Activated naive CD4-positive, alpha-beta T cell treated with anti-CD3 and anti-CD28 coated beads, Interleukin-2, amount 50 U/mL, for 72 hours (primary cell): ENCODE measurements at regions not wholly inside any gene's neighbourhood (a gene's known extent, or its start where the extent isn't known, plus 50 kb on each side); places are given as distances from the start of the nearest gene placed in this dataset.

Source experiments
- ATAC-seq, 2 donors: fragments of 150-1000 bp; cut with Tn5 transposase; 2 replicates each; pipeline ENCODE4 v1.10.0; 2021; ENCODE audit warnings: mild to moderate bottlenecking in 2 of 2, moderate library complexity in 2 of 2
- DNase-seq, 2 donors: peaks; one replicate each; pipeline ENCODE4 v3.0.0; 2021 to 2022; ENCODE audit warnings: low spot score in 2 of 2
- H3K27ac Mint-ChIP-seq, 2 donors: one replicate each; pipeline ENCODE4 v1.8.0; 2022; ENCODE audit warnings: mild to moderate bottlenecking in 2 of 2, mixed read lengths in 2 of 2
- H3K36me3 Mint-ChIP-seq, 2 donors: one replicate each; pipeline ENCODE4 v1.8.0; 2022; ENCODE audit warnings: mixed read lengths in 2 of 2
- H3K9me3 Mint-ChIP-seq, 2 donors: one replicate each; pipeline ENCODE4 v1.8.0; 2022; ENCODE audit warnings: mixed read lengths in 2 of 2

DNA sequence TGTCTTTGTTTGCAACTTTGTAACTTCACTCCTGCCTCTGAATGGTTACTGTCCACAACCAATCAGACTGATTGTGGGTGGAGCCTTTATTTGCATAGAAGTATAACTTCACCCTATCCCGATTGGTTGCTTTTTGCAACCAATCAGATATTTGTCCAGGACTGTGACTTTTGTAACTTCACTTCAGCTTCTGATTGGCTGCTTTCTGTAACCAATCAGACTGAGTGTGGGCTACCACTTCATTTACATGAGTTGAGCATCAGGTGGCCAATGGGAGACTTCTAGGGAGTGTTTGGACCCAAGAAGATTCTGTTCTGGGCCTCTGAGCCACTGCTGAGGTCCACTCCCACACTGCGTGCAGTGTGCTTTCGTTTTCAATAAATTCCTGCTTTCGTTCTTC lies 1810.7 kb upstream of the CDH6 start:
- H3K27ac Mint-ChIP-seq = no peak overlapping the region
- H3K36me3 Mint-ChIP-seq = no peaks in the 10 kb centered on the region
- ATAC-seq (no peak), DNase-seq (no peak)
- H3K9me3 Mint-ChIP-seq = peaks cover 17 to 22% of the 10 kb centered on the region in 2 donors

- H3K9me3 Mint-ChIP-seq = peaks cover 14 to 17% of the 10 kb centered on the region in 2 donors
- H3K27ac Mint-ChIP-seq = no peak overlapping the region
- DNase-seq = no peak
- no peak for ATAC-seq
- H3K36me3 Mint-ChIP-seq = no peaks in the 10 kb centered on the region
These were observed 1813.5 kb upstream of the CDH6 start for GRCh38 chr5:29380029-29380428.

- ATAC-seq (no peak), DNase-seq (no peak)
- H3K36me3 Mint-ChIP-seq = no peaks in the 10 kb centered on the region
- peaks cover 12 to 14% of the 10 kb centered on the region in 2 donors for H3K9me3 Mint-ChIP-seq
- H3K27ac Mint-ChIP-seq = no peak overlapping the region
These were observed 1813.9 kb upstream of the CDH6 start for GRCh38 chr5:29379619-29380018.

DNA sequence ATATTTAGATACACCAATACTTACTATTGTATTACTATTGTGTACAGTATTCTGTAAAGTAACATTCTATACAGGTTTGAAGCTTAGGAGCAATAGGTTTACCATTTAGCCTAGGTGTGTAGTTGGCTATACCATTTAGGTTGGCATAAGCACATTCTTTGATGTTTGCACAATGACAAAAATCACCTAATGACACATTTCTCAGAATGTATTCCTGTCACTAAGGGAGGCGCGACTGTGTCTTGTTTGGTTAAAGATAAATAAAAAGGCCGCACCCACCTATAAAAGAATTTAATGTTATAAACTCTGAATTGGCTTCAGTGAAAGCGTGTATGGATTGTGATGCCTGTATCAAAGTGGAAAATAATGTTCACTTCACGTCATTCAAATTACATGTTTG lies 1815.4 kb upstream of the CDH6 start:
- Mint-ChIP-seq H3K36me3 (no peaks in the 10 kb centered on the region), H3K27ac (no peak overlapping the region), H3K9me3 (peaks cover 6 to 8% of the 10 kb centered on the region in 2 donors)
- DNase-seq (no peak), ATAC-seq (no peak)

- H3K27ac Mint-ChIP-seq = no peak overlapping the region
- peaks cover 25 to 26% of the 10 kb centered on the region in 2 donors for H3K9me3 Mint-ChIP-seq
- ATAC-seq = no peak
- DNase-seq = no peak
- peaks cover 0 to 11% of the 10 kb centered on the region in 2 donors for H3K36me3 Mint-ChIP-seq
These were observed 1823.2 kb upstream of the CDH6 start for GRCh38 chr5:29370248-29370647.

- no peak for ATAC-seq
- peaks cover 25 to 28% of the 10 kb centered on the region in 2 donors for H3K9me3 Mint-ChIP-seq
- DNase-seq = no peak
- peaks cover 0 to 11% of the 10 kb centered on the region in 2 donors for H3K36me3 Mint-ChIP-seq
- no peak overlapping the region for H3K27ac Mint-ChIP-seq
These were observed 1826.2 kb upstream of the CDH6 start for GRCh38 chr5:29367176-29367833.

DNA sequence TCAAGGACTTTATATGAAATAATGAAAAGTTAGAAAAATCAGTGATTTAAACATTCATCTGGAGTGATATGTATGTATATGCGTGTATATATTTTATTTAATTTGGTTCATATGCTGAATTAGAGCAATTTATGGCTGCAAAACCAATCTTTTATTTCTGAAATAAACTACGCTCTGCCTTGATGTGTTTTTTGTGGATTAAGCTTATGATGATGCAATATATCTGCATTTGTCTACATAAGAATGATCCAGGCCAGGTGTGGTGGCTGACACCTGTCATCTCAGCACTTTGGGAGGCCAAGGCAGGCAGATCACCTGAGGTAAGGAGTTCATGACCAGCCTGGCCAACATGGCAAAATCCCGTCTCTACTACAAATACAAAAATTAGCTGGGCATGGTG lies 1842.3 kb upstream of the CDH6 start:
- Mint-ChIP-seq H3K27ac (no peak overlapping the region), H3K9me3 (peaks cover 6 to 7% of the 10 kb centered on the region in 2 donors)

DNA sequence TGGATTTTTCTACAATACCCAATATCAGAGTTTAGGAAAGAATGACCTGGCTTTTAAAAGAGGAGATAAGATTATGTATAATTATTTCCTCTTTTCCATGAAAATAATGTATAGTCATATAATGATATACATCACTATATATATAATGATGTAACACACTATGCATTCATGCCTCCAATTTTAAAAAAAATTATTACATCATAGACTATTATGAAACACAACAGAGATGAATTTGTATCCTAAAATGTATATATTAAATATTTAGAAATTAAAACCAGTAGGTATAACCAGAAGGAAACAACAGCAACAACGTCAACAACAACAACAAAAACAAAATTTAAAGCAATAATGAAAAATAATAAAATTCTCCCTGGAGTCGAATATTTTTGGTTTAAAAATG lies 1856.5 kb upstream of the CDH6 start:
- Mint-ChIP-seq H3K27ac (no peak overlapping the region), H3K36me3 (peaks cover 0 to 5% of the 10 kb centered on the region in 2 donors), H3K9me3 (peaks cover 31 to 42% of the 10 kb centered on the region in 2 donors)
- ATAC-seq (no peak), DNase-seq (no peak)

More for the DNA sequence above, 1842.3 kb upstream of the CDH6 start:
- ATAC-seq (no peak), DNase-seq (no peak)
- H3K36me3 Mint-ChIP-seq = no peaks in the 10 kb centered on the region

DNA sequence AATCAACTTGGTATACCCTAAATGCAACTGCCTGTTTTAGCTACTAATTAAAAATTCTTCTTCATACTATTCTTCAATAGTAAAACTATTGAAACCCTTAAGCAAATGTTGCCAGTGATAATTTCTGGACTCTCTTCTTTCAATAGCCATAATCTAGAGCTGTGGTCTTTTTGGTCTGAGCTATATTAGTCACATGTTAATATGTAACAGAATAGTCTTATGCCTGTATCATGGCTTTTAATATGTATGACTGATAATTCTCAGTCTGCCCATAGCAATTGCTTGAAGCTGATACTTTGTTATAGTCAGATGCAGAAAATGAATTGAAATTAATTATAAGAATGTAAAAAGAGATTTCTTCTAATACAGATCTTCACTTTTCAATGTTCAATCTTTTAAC lies 1871.9 kb upstream of the CDH6 start:
- Mint-ChIP-seq H3K27ac (no peak overlapping the region), H3K9me3 (peaks cover 6 to 10% of the 10 kb centered on the region in 2 donors), H3K36me3 (no peaks in the 10 kb centered on the region)
- no peak for DNase-seq
- ATAC-seq = no peak

DNA sequence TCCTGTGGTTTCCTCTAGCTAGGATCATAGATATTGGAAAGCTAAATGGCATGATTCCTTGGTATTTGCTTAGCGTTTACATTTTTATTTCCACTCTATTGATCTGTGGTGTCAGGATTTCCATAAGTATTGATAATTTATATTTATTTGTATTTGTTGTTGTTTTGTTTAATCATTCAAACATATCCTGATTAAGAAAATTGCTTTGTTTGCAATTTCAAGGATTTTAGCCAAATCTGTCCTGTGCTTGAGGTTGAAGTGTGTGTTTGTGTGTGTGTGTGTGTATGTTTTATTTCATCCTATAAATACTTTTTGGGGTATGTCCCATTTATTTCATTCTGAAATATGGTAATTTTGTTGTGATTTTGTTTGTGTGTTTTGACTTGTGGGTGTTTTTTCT lies 1884.1 kb upstream of the CDH6 start:
- Mint-ChIP-seq H3K36me3 (no peaks in the 10 kb centered on the region), H3K27ac (no peak overlapping the region), H3K9me3 (peaks cover 5 to 14% of the 10 kb centered on the region in 2 donors)
- DNase-seq = no peak
- ATAC-seq = no peak

DNA sequence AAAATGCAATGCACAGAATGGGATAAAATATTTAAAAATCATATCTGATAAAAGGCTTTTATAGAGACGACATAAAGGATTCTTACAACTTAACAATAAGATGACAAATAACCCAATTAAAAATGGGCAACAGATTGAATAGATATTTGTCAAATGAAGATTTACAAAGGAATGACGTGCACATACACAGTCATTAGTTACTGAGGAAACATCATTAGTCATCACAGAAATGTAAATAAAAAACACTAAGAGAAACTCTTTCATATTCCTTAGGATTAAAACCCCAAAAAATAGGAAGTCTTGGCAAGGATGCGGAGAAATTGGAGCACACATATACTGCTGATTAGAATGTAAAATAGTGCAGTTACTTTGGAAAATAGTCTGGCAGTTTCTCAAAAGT lies 1886.0 kb upstream of the CDH6 start:
- H3K36me3 Mint-ChIP-seq = no peaks in the 10 kb centered on the region
- H3K9me3 Mint-ChIP-seq = peaks cover 5 to 14% of the 10 kb centered on the region in 2 donors
- DNase-seq = no peak
- ATAC-seq = no peak
- H3K27ac Mint-ChIP-seq = no peak overlapping the region

- peaks cover 8 to 15% of the 10 kb centered on the region in 2 donors for H3K9me3 Mint-ChIP-seq
- no peak for DNase-seq
- H3K36me3 Mint-ChIP-seq = no peaks in the 10 kb centered on the region
- no peak for ATAC-seq
- no peak overlapping the region for H3K27ac Mint-ChIP-seq
These were observed 1888.9 kb upstream of the CDH6 start for GRCh38 chr5:29304545-29304944.

GRCh38 chr5:29296548-29296947 lies 1896.9 kb upstream of the CDH6 start:
- Mint-ChIP-seq H3K9me3 (peaks cover 18% of the 10 kb centered on the region in 2 donors), H3K27ac (no peak overlapping the region), H3K36me3 (peaks cover 0 to 8% of the 10 kb centered on the region in 2 donors)
- ATAC-seq (no peak), DNase-seq (peak in 1 of 2 donors; percentile 48)

DNA sequence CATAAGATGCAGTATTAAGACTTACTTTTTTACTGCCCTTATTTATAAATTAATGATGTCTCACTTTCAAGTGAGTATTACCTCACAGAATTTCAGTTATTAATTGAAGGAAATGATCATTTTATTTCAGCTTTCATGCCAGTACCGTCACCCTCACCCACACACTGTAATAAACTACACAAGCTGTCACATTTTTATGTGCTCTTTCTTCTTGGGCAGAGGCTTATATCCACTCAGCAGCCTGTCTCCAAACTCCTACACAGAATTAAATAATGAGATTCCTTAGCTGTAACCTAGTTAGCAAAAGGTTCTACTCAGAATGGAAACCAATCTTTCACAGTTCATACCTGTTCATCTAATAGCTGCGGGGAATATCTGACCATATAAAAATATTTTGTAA lies 1915.8 kb upstream of the CDH6 start:
- ATAC-seq (no peak), DNase-seq (no peak)
- peaks cover 0 to 5% of the 10 kb centered on the region in 2 donors for H3K36me3 Mint-ChIP-seq
- H3K9me3 Mint-ChIP-seq = peaks cover 19% of the 10 kb centered on the region in 2 donors
- H3K27ac Mint-ChIP-seq = no peak overlapping the region

DNA sequence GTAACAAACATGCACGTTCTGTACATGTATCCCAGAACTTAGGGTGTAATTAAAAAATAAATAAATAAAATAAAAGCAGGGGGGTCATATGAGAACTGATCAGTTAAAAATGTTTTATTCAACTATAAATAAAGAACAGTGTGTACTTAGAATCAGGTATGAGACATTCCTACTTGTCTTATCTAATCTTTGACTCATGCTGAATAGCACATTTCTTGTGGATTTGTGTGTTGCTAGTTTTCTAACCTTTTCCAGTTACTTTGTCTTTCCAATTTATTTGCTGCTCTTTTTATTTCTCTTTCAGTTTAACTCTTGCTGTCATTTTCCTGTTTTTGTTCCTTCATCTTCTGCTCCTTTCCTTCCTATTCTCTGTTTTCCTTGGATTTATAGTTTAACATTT lies 1917.1 kb upstream of the CDH6 start:
- ATAC-seq (no peak), DNase-seq (no peak)
- Mint-ChIP-seq H3K27ac (no peak overlapping the region), H3K9me3 (peaks cover 28 to 29% of the 10 kb centered on the region in 2 donors), H3K36me3 (peaks cover 0 to 9% of the 10 kb centered on the region in 2 donors)

GRCh38 chr5:29263915-29264351 lies 1929.6 kb upstream of the CDH6 start:
- Mint-ChIP-seq H3K27ac (no peak overlapping the region), H3K9me3 (peaks cover 7 to 19% of the 10 kb centered on the region in 2 donors), H3K36me3 (no peaks in the 10 kb centered on the region)
- DNase-seq (no peak), ATAC-seq (no peak)

DNA sequence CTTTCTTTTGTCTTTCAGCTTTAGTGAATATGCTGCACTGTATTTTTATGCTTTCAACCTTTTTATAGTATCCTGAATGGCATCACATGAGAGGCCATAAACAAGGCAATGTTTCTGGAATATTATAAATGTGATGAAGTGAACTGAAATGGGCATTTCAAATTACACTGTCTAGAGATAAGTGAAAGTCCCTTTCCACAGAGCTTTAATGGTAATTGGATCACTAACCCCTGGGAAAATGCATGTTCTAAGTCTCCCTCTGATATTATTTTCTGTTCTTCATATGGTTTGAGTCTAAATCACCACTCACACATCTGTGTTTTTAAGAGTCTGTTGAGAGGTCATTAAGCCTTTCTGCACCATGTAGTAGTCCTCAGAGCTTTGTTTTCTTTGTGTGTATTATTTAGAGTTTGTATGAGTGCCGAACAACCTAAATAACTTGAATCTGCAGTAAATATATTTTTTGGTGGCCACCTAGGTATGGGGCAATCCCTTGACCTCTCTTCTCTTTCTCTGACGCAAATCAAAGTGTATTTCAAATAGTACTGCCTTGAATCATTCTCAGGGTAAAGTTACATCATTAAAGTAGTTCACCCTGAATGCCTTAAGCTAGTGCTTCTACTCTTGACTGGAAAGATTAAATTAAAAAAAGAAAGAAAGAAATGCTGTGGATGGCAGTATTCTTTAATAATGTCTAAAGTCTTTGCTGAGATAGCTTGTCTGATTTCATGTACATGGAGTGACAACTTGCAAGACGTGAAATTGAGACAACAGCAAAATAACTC lies 1931.0 kb upstream of the CDH6 start:
- Mint-ChIP-seq H3K9me3 (peaks cover 7 to 19% of the 10 kb centered on the region in 2 donors), H3K36me3 (no peaks in the 10 kb centered on the region), H3K27ac (no peak overlapping the region)
- DNase-seq = no peak
- ATAC-seq = no peak

DNA sequence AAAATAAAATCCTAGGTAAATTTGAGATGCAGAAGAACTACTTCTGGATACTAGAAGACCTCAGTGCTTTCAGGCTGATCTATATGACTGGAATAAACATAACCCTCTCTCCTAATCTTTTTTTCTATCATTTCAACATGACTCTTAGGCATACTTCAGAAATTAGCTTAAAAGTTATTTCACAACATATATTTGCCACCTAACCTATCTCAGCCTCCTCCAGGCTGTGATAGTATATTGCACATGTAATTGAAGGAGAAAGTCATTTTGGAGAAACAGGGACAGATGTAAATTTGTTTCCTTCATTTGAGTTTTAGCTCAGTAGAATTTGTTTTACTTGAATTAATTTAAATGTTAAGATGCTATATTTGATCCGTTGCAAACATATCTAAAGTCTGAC lies 1932.3 kb upstream of the CDH6 start:
- Mint-ChIP-seq H3K36me3 (no peaks in the 10 kb centered on the region), H3K27ac (no peak overlapping the region), H3K9me3 (peaks cover 7 to 19% of the 10 kb centered on the region in 2 donors)
- DNase-seq (no peak), ATAC-seq (no peak)
